HG03565 (cell line): ENCODE measurements at regions not wholly inside any gene's neighbourhood (a gene's known extent, or its start where the extent isn't known, plus 50 kb on each side); places are given as distances from the start of the nearest gene placed in this dataset.
"Not testable (repeated sequence)": the region's sequence is repeated elsewhere in the genome, so short reads cannot be mapped to it uniquely, and the experiment has no call there.

Experiments
- ATAC-seq: cut with Tn5 transposase; IDR thresholded peaks from one replicate; pipeline ENCODE4 v1.9.1; 2021; ENCODE audit warnings: mild to moderate bottlenecking, moderate library complexity; ENCODE audit not compliant: unreplicated experiment

- ATAC-seq, result not testable (repeated sequence)
Observed at GRCh38 chr4:183044924-183045640, 54.0 kb upstream of the WWC2 start.

DNA sequence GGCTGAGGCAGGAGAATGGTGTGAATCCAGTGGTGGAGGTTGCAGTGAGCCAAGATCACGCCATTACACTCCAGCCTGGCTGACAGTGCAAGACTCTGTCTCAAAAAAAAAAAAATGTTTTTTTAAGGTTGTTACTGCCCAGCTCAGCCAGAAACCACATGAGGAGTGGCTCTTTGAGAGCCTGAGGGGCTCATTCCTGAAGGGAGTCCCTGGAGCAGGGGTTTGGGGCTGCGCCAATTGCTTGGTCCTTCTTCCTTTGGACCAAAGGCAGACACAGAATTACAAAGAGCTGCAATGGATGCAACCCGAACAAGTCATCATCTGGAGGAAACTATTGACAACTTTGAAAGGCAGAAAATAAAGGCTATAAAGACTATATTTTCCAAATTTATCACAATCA, 60.6 kb upstream of the WWC2 start:
- ATAC-seq, result no peak

GRCh38 chr4:183035726-183036415, 63.2 kb upstream of the WWC2 start:
- ATAC-seq, result no peak

GRCh38 chr4:183035256-183035655, 63.8 kb upstream of the WWC2 start:
- no peak for ATAC-seq

DNA sequence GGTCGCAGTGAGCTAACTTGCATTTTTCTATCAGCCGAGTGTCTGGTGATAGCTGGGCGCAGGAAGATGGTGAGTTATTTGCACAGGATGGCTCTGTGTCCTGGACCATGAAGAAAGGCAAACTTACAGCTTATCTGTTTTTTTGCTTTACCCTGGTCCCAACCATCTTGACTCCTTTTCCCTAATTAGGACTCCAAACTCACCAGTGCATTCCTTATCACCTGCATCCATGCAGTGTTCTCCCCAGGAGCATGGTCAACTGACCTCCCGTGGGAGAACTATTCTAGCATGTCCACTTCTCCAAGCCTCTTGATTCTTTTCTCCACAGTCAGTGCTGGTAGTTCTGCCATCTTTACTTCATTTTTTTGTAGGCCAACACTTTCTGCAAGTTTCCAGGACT, 68.2 kb upstream of the WWC2 start:
- no peak for ATAC-seq

DNA sequence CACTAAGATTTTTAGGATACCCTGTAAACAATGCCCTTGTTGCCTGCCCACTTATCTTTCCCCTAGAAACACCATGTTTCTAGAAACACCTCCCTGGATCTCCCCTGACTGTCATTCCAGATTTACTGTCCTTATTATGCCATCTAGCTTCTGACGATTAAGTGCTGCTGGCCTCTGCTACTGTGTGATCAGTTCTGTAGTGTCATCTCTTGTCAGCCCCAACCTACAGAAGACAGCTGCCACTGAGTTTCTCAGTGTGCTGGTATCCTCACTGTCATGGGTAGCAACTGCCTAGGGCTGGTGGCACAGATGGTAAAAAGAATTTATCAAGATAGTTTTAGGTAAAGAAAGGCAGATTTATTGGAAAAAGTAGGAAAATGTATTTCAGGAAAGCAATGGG, 68.7 kb upstream of the WWC2 start:
- no peak for ATAC-seq

GRCh38 chr4:183029365-183029764, 69.7 kb upstream of the WWC2 start:
- no peak for ATAC-seq

- no peak for ATAC-seq
Observed at GRCh38 chr4:183026701-183027100, 72.4 kb upstream of the WWC2 start.

GRCh38 chr4:183022617-183023016, 76.4 kb upstream of the WWC2 start:
- ATAC-seq, result no peak

GRCh38 chr4:183017962-183018361, 81.1 kb upstream of the WWC2 start:
- ATAC-seq, result no peak

DNA sequence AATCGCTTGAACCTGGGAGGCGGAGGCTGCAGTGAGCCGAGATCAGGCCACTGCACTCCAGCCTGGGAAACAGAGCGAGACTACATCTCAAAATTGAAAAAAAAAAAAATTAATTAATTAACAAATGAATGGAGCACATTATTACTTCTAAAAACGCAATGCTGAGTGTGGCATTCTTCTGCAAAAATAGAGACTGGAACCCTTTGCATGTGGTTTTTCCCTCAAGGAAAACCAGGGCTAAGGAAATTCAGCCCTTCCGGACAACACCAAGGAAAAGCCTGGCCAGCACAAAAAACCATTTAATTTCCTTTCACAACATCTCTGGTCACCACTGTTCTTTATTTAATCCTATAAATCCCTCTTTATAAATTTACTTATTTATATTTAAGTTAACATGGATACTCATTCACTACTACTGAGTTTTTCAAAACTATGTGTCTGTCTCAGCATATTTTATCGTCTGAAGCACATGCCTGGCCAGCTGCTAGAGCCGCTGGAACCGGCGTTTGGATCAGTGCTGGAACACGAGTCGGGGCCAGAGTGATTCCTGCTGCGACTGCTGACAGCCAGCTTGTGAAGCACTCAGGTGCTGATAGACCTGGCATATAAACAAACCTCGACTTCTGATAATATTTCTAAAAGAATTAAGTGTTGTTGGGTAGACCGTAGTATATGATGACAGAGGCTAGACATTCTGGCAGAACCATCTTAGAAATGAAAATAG, 84.5 kb upstream of the WWC2 start:
- ATAC-seq, result no peak

DNA sequence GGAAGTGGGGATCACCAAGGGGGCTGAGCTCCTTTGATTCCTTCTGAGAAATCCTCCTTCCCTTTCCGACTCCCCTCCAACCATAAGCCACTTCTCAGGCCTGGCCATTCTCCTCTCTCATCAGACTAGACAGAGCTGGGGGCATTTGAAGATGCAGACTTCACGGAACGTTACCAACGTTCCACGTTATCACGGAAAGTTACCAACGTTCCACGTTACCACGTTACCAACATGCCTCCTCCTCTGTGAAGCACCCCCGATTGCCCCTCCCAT, 85.4 kb upstream of the WWC2 start:
- no peak for ATAC-seq

- no peak for ATAC-seq
Observed at GRCh38 chr4:183012879-183013729, 86.0 kb upstream of the WWC2 start.

DNA sequence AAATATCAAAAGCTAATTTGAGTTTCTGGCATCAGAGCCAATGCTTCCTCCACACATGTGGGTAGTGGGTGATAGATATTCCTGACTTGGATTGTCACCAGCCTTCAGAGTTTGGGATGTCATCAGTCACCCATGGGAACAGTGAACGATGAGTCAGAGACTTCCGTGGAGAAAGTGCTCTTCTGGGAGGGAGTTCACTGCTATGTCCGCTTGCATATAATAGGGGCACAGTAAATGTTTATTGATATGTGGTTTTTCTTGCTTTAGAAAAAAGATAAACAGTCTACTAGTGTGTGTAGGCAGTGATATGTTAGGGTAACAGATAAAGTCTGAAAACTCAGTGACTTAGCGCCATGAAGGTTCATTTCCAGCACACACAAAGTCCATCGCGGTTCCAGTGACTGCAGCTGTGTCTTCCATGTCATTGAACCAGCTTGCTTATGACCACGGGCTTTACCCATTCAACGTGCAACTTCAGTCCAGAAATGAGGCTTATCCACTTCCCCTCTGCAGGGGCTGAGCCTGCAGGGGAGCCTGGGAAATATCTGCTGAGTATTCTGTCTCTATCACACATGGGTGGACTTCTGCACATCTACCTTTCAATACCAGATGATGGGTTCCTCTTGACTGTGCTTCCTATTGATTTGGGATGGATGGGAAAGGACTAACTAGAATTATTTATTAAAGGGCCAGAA, 87.7 kb upstream of the WWC2 start:
- ATAC-seq, result no peak

DNA sequence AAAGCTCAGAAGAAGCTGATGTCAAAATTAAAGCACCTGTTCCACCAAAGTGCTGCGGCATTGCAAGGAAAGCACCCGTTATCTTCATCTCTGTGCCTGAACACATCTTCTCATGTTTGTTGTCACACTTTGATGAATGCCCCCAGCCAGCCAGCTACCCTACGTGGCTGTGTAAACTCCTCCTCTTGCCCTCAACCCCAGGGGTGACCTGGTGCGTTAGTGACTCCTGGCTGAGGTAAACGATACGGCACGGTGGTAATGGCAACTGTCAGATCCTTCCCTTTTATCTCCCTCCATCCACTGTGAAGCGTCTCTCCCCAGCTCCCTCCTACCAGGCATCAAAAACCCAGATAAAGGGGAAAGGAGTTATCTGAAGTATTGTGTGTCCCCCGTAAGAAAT, 90.6 kb upstream of the WWC2 start:
- ATAC-seq, result no peak

- ATAC-seq, result not testable (repeated sequence)
Observed at GRCh38 chr4:183004370-183004769, 87.2 kb upstream of the DCTD start.

DNA sequence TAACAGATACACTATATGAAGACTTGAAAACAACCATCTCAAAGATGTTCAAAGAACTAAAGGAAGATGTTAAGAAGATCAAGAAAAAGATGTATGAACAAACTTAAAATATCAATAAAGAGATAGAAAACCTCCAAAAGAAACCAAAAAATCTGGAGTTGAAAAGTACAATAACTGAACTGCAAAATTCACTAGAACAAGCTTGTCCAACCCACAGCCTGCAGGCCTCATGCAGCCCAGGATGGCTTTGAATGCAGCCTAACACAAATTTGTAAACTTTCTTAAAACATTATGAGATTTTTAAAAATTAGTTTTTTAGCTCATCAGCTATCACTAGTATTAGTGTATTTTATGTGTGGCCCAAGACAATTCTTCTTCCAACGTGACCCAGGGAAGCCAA, 77.0 kb upstream of the DCTD start:
- no peak for ATAC-seq

GRCh38 chr4:182978152-182978827, 61.1 kb upstream of the DCTD start:
- peak; percentile 79 for ATAC-seq

- ATAC-seq, result peak; percentile 74
Observed at GRCh38 chr4:182975806-182976205, 58.6 kb upstream of the DCTD start.

DNA sequence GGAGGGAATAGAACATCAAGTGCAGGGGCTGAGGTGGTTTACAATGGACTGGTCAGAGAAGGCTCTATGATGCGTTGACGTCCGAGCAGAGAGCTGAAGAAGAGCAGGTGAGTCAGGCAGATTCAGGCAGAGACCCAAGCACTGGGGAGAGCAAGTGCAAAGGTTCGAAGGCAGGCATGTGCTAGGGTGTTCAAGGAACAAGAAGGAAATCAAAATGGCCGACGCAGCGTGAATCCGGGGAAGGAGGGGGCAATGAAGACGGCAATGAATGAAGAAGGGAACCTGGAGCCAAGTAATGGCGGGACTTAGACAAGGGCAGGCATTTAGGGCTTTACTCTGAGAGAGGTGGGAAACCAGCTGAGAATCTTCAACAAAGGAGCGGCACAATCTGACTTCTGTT, 56.8 kb upstream of the DCTD start:
- no peak for ATAC-seq
